Stimulated activated CD8-positive, alpha-beta memory T cell treated with anti-CD3 and anti-CD28 coated beads, Interleukin-15, amount 100 ng/mL, for 4 hours (primary cell): ENCODE measurements at regions not wholly inside any gene's neighbourhood (a gene's known extent, or its start where the extent isn't known, plus 50 kb on each side); places are given as distances from the start of the nearest gene placed in this dataset.

ENCODE experiments used
- DNase-seq, 2 donors: peaks; one replicate each; pipeline ENCODE4 v3.0.0-alpha.2; 2020; ENCODE audit warnings: low read depth in 2 of 2

DNA sequence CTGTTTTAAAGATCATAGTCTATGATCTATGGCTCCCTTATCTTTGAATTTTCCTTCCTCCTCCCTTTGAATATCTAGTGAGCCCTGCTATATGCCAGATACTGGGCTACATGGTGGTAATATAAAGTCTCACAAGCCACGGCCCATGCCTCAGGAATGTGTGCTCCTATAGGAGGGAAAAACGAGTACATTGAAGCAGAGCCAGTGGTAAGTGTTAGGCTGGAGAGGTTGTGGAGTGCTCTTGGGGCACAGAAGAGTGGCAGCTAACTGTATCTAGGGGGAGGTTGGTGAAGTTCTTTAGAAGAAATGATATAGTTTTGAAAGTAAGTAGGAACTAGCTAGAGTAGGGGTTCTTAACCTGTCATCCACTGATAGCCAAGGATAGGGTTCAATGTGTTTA is 105.8 kb upstream of the PMFBP1 start:
- DNase-seq = no peak

DNA sequence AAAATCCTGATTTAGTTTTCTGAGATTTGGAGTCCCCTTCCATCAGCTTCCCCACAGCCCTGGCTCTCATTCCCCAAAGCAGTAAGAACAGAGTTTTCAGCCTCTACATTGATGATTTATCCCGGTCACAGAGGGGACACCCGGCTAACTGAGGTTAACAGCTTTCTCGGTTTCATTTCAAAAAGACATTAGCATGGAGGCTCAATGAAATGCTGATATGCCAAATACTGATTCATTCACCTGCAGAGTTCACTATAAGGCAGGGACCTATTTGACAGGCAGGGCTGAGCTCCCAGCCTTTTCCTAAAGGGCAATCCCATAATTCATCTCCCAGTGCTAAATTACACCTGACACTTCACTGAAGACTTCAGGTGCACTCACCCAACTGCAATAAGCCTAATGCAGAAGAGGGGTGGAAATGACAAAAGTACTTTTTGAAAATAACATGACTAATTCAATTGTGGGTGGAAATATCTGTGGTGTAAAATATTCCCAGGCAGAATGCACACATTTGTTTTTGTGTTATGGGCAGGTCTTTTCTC is 99.8 kb upstream of the PMFBP1 start:
- no peak for DNase-seq

GRCh38 chr16:72270531-72270930 is 98.6 kb upstream of the PMFBP1 start:
- DNase-seq = no peak

GRCh38 chr16:72266836-72267235 is 94.9 kb upstream of the PMFBP1 start:
- no peak for DNase-seq

DNA sequence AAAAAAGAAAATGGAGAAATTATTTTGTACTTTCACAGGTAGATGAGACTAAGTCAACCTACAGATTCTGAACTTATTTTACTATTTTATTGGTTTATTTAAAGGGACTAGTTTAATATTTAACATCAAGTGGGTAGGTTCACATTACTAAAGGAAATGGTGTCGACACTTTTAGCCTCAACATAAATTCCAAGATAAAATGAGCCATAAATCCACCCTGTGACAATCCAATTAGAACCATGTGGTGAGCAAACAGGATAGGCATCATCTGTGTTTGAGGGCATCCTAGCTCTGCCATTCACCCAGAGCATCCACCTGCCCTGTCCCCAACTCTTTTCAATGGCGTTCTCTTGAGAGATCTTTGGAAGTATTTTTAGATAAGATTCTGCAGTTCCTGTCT is 92.8 kb upstream of the PMFBP1 start:
- DNase-seq = no peak

- DNase-seq = no peak
Measured at GRCh38 chr16:72262711-72263110, 90.8 kb upstream of the PMFBP1 start.

- no peak for DNase-seq
Measured at GRCh38 chr16:72261127-72261526, 89.2 kb upstream of the PMFBP1 start.

GRCh38 chr16:72256398-72257066 is 84.6 kb upstream of the PMFBP1 start:
- DNase-seq = no peak

DNA sequence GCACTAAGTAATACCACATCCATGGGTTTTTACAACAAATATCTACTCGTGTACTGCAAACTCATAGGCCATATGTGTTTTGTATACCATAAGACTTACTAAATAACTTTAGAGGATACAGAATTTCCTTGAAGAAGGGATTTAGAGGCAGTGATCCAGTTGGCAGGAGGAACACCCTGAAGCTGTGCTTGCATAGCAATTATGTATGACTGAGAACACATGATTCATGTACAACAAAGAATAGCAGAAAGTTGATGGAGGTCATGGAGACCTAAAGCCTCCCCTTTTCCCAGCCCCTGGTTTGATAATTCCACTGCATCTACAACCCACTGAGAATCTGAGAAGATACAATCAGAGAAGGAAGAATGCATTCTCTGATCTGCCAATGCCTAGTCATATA is 83.8 kb upstream of the PMFBP1 start:
- no peak for DNase-seq

DNA sequence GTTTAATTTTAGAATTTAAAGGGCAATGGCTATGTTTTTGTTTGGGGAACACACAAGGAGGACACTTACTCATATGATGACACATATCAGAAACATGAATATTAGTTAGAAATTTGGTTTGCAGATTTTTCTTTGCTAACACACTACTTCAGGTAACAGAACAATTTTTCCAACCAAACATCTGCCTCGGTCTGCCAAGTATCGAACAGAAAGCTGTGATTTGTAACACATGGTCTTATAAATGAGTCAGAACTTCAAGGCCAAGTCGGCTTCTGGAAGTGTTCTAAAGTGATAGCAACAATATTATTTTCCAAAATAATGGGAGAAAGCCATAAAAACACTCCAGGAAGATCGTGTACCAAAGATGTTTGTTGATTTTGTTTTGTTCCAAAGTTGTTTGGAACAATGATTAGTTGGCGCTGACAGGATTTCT is 75.9 kb upstream of the PMFBP1 start:
- no peak for DNase-seq

DNA sequence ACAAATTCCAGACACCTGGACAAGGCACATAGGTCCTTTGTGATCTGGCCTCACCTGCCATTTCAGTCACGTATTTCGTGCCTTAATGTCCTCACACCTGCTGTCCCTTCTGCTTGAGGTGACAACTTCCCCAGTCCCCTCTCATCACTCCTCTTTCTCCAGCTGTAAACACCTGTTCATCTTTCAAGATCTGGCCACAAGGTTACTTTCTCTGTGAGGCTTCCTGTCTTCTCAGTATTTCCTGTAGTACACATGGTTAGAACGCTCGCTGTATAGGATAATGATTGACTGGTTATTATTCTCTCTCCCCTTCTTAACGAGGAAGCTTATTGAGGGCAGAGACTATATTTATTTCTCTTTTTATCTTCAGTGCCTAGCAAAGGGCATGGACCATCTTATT is 74.5 kb upstream of the PMFBP1 start:
- no peak for DNase-seq

DNA sequence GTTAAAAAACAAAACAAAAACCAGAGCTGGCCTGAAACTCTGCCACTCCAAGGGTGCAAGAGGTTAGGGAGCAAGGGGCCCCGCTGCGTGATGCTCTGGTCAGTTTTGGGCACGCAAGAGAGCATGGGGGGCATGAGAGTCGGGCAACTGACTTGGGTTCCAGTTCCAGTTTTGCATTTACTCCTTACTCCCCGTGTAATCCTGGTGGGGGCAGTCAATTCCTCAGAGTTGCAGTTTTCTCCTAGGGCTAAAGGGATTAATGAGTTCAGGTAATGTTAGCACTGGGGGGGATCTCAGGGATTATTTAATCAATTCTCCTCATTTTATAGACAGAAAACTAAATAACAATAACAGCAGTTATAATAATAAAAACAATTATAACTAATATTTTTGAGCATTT is 72.9 kb upstream of the PMFBP1 start:
- DNase-seq = no peak

DNA sequence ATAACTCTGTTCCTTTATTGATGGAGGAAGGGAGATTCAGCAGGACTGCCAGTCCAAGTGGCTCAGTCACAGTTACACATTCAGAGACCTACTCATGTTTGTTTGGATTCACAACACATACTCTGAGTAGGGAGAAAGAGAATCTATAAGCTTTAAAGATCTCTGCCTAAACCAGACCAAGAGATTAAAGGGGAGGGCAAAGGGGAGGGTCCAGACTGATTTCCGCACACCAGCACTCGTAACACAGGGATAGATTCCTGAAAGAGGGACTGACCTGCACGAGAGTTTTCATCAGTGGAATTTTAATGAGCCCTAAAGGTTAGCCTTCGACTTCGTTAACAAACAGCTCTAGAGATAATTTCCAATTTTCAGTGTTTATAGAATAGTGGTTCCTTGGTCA is 71.7 kb upstream of the PMFBP1 start:
- no peak for DNase-seq

- DNase-seq = no peak
Measured at GRCh38 chr16:72242757-72243156, 70.8 kb upstream of the PMFBP1 start.

DNA sequence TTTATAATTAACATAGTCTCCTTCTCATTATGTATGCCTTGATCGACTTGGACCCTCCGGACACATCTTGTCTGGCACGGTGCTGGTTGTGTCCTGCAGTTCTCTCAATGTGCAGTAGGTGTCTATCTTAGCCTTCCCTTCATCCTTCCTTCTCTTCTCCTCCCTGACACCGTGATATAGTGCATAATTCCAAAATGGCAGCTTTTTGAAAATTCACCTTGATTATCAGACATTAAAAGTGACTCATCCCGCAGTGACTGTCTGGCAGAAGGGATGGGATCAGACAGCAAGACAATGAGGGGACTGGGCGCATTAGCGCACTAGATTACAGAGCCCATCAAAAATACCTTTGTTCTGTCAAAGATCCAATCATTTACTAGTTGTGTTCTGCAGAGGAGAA is 70.0 kb upstream of the PMFBP1 start:
- DNase-seq = no peak

DNA sequence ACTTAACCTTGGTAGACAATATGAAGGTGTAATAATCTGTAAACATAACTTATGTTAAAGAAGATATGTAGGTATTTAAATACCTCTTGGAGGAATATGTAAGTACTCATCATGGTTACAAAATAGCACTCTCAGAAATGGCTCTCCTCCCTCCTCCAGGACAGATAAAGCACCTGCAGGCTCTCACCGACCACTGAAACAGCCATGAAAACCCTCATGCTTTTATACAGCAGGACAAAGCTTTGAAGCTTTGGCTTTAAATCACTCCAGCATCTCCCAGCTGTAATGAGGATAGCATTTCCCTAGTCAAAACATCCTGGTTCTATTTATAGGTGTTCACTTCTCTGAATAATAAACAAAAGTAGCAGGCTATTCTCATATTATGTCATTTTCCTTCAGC is 69.1 kb upstream of the PMFBP1 start:
- DNase-seq = no peak

DNA sequence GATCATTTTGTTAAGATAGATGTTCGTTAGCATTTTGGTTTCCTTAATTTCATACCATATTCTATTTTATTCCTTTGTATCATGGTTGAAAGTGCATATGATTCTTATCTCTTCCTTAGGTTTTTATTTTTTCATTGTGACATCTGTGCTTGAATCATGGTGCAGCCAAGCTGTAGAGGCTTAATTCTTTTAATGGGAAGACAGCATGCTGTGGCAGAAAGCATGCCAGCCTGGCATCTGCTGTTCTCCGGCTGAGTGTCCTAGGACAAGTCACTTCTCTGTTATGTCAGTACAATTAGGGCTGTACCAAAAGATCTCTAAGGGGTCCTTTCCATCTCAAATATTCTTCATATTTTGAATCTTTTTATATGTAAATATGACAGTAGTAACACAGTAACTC is 68.5 kb upstream of the PMFBP1 start:
- DNase-seq = no peak

GRCh38 chr16:72236866-72237265 is 64.9 kb upstream of the PMFBP1 start:
- no peak for DNase-seq

DNA sequence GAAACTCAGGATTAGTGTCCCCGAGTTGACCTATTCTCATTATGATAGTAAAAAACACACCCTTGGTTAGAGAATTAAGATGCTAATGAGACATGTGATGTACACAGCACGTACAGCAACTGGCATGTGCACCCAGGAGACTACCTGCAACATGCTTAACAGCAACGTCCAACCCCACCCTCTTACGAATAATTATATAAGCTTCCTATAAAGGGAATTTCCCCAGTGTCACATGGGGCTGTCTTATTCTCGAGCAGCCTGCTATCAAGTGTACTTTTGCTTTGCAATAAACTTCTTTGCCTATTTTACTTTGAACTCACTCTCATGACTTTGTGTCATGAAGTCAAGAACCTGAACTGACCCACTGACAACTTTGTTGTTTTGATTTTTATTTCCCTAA is 62.4 kb upstream of the PMFBP1 start:
- DNase-seq = no peak

- no peak for DNase-seq
Measured at GRCh38 chr16:72228014-72228413, 56.1 kb upstream of the PMFBP1 start.

DNA sequence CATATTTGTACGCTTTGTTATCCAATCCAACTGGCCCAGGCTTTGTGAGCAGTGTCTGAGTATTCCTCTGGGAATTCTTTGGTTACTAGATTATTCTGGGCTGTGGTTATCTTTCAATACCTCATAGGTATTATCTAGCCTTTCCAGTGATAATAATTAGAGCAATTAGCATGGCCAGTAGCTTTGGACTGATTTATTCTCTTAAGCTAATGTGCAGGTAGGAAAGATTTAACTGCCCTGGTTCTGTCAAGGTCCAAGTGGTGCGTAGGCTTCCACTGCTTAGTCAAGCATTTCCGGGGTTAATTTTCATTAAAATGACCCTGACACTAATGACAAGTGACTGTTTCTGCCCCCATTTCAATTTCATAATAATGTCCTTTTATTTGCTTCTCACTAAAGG is 54.2 kb upstream of the PMFBP1 start:
- DNase-seq = no peak

GRCh38 chr16:72224260-72224768 is 52.4 kb upstream of the PMFBP1 start:
- DNase-seq = no peak

DNA sequence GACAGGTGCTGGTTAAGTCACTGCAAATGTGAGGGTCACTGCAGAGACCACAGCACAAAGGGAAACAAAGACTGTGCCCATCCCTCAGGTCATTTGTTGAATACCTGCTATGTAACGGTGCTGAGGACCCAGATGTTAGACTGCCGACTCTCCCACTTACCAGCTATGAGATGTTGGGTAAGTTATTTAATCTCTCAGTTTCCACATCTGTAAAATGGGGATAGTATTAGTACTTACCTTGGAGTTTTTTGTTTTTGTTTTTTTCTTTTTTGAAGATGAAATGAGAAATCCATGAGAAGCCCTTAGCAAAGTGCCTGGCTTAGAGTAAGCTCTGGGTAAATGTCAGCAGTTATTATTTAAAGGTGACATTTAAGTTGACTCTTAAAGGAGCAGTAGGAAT is 50.5 kb upstream of the PMFBP1 start:
- no peak for DNase-seq
